NCI-H1436 treated with DMSO at 0.1 percent for 48 hours (cell line): ENCODE measurements at regions not wholly inside any gene's neighbourhood (a gene's known extent, or its start where the extent isn't known, plus 50 kb on each side); places are given as distances from the start of the nearest gene placed in this dataset.

Experiments used
- DNase-seq: peaks from one replicate; lab custom pipeline; 2025; lab: John Stamatoyannopoulos, UW

DNA sequence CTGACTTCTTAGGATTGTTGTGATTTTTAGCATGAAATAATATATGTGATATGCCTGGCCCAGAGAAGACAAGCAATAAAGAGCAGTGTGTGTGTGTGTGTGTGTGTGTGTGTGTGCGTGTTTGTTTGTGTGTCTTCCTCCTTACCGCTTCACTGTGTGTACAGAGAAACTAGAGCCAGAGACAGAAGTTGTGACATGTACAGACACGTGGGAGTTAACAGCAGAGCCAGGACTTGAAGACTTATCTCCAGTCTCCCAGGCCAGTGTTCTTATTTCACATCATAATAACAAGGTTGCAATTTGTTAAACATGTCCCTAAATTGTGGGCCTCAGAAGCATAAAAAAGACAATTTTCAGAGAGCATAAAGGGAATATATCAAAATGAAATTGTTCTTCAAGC lies 192.0 kb upstream of the JUN start:
- no peak for DNase-seq

DNA sequence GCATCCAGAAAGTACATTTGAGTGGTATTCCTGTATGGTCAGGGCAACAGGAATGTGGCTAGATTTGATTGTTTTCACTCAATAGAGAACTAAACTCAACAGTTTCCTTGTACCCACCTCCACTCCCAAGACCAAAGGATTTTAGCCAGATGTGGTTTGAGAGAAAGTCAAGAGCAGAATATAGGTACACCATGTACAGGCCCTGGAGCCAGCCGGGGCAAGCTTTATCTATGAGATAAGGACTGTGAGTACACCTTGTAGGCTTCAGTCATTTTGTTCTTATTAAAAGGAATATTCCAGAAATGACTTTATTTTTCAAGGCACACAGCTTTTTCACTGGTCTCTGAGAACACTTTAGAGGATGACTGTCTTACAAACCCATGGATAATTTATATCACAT lies 192.4 kb upstream of the JUN start:
- DNase-seq = no peak

DNA sequence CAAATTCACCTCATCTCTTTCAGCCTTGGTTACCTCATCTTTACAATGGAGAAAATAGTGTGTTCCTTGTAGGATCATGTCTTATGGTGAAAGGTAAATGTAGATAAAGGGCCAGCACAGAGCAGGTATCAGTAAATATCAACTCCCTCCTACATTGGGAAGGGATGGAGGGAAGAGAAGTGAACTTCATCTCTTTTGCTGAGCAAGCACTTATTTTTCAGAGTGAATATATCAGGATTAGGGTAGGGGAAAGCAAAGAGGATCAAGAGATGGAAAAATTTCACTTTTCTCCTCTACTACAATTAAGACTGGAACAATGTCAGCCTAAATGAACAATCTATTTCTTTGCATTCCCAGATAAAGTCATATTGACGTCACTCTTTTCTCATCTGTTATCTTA lies 193.8 kb upstream of the JUN start:
- no peak for DNase-seq

DNA sequence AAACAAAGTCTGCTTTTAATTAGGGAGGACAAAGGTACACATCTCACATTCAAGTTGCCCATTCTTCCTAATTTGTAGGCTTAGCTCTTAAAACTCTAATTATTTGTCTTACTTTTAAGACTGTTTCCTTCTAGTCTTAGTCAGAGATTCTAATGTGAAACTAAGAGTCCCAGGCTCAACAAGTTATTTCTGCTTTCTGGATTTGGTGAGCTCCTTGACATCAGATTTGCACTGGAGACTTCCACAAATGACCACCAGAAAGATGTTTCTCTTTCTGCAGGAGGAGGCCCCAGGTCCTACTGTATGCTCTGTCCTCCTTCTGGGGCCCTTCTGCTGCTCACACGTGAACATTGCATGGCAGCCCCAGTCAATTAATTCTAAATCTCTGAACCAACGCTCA lies 194.2 kb upstream of the JUN start:
- no peak for DNase-seq

DNA sequence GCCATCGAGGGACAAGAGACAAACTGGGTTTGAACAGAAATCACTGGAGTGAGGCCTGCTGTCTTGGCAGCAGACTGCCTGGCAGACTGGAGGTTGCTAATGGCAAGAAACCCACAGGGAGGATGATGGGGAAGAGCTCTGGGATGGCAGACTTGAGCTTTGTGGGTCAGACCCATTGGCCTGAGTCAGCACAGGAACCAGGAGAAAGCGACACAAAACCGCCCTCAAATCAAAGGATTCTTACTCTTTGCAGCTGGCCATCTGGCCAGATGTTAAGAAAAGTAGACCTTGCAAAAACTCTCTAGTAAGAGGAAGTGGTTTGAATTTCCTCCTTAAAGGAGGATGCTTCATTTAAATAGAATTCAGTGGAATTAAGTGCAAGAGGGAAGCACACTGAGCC lies 195.2 kb upstream of the JUN start:
- DNase-seq = no peak

DNA sequence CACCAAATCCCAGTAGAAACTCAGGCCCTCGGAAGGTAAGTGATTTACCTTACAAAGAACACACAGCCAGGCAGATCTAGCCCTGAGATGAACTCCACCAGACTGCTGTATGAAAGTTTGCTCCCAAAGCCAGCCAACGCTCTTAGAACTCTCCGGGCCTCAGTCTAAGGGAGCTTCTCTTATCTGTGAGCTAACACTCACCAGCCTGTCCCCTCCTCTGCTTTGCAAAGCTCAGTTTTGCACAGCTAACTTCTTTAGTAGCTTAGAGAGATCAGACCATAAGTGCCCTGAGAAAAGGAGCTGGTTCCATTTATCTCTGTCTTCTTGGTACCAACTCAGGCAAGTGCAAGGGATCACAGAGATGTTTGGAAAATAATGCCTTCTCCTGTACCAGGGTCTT lies 195.8 kb upstream of the JUN start:
- DNase-seq = no peak

DNA sequence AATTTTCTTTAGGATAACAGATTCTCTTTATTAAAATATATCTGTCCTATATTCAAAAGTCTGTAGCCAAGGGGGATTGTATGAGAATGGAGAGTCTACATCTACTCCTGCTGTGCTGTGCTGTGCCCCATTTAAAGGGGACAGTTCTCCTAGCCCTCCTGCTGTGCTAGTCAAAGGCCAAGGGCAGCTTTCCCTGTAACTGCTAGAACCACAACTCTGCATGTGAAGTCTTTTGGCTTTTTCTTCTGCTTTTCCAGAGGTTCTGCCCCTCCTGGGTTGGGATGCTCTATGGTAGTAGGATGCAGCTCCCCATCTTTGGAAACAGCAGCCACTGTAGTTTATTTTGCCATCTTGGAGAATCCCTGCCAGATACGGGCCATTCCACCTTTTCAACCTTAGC lies 197.5 kb upstream of the JUN start:
- DNase-seq = no peak

DNA sequence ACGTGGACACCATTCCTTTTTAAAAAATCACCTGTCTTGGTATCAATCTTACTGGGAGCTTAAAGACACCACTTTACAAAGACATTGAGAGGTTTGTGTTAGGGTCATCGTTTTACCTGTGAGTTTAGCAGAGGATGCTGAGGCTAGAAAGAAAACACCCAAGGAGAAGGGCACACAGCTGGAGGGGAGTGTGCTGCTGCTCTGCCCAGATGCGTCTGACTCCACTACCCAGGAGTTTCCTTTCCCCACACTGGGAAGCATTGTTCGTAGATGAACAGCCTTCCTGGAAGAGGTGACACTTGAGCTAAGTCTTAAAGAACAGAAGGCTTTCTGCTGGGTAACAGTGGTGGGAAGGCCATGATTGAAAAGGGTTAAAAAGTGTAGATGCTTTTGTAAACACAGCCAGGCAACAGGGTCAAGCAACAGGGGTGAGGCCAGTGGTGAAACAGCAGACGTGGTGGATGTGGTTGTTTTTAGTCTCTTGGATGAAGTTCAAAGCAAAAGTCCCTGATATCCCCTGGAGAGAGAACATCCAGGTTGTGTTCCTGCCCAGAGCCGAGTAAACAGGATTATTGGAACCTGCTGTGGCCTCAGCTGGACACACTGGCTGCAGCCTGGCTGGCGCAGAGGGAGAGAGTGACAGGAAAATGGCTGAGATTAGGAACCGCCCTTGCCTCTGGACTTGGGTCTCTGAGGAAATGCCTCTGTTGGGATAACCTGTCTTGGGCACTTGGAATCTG lies 198.6 kb upstream of the JUN start:
- DNase-seq = no peak

DNA sequence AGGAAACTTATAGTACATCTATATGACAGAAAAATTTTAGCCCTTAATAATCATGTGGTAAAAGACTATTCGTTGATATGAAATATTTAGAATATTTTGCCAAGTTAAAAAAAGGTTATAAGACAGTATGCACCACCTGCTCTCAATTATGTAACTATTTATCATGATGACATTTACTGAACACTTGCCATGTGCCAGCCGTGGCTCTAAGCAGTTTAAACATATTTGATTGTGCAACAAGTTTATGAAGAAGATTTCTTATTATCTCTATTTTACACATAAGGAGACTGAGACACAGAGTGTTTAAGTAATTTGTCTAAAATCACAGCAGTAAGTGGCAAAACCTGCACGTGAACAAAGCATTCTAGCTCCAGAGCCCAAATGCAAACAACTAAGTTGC lies 199.3 kb upstream of the JUN start:
- DNase-seq = no peak

DNA sequence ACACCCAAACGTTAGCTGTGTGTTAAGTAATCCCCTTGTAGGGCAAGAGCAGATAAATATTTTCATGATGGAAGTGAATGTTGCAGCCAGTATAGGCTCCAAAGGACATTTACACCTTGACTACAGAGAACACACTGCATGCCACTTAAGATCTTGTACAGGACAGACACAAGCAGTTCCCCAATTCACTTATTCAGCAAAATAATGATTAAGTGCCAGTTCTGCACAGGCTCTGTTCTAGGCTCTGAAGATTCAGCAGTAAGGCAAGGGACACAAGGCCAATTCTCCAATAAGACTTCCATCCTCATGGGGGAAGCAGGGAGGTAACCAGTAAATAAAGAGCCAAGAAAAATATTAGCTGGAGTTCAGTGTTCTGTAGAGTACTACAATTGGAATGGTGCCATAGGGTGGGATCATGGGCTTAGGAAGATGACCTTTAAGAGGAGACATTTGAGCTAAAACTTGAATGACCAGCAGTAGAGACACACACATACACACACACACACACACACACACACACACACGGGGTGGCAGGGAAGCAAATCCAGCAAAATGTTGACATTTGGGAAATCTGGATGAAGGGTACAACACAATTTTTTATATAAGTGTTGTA lies 199.9 kb upstream of the JUN start:
- no peak for DNase-seq

DNA sequence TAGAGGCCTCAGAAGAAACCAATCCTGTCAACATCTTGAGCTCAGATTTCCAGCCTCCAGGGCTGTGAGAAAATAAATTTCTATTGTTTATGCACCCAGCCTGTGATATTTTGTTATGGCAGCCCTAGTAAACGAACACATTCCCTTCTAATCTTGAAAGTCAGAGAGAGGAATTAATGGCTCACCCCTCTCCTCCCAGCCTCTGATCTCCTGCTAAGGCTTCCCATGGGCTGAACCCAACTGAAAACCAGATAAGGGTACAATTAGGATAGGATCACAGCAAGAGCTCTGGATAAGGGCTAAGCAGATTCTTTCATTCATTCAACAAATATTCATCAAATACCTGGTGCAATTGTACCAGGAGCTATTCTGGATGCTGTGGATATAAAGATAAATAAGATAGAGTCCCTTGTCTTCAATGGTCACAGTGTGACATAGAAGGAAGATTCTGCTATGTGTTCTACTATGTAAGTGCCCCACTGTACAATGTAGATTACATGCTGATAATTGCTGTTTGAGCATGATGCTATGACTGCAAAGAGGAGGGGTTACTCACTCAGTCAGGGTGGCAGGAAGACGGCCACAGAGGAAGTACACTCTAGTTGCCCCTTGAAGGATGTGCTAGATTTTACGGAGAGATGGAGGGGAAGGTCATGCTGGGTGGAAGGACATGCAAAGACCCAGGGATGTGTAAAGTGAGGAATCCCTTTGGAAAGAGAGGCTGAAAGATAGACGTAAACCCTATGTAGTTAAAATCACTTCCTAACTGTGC lies 203.3 kb upstream of the JUN start:
- DNase-seq = no peak

DNA sequence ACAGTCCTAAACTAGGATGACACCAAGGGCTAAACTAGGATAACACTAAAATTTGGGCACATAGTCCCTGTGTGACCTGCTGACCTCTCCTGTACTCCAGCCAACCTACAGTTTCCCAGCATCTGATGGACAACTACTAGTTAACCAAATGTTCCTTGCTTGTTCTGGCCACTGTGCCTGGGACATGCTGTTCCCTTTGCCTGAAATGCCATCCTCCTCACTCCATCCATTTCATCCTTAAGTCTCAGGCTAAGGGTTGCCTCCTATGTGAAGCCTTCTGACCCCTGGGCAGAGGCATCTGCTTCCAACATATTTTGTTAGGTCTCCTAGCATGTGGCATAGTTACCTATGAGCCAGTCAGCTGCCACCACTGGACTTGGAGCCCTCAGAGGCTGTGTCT lies 204.9 kb upstream of the JUN start:
- no peak for DNase-seq

DNA sequence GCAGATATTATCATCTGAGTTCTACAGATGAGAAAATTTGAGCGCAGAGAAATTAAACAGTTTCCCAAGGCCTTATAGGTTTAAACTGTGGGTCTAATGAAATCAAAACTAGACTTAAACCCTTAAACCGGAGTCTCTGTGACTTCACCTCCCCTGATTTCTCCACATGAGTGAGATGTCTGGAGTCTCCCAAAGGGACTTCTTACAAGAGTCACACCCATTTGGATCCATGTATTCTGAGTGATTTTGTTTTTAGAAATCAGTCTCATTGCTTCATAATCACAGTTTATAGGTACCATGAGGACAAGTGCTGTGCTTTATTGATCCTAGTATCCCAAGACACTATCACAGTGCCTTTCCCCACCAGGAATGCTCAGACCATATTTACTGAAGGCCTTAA lies 206.0 kb upstream of the JUN start:
- DNase-seq = no peak

DNA sequence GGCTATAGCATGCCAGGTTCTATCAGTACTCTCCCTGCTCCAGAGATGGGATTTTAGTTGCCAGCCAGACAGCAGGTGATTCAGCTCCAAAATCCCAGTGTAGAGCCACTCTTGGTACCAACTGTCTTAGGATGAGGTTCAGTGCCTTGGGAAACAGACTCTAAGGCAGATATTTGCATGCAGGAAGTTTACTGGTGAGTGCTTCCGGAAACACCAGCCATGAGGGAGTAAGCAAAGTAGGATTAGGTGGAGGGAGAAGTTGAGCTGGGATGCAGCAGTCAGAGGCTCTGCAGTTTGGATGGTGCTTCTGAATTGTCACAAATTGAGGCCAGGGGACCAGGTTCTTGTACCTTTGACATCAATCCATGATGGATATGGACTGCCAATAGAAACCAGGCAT lies 207.5 kb upstream of the JUN start:
- no peak for DNase-seq

DNA sequence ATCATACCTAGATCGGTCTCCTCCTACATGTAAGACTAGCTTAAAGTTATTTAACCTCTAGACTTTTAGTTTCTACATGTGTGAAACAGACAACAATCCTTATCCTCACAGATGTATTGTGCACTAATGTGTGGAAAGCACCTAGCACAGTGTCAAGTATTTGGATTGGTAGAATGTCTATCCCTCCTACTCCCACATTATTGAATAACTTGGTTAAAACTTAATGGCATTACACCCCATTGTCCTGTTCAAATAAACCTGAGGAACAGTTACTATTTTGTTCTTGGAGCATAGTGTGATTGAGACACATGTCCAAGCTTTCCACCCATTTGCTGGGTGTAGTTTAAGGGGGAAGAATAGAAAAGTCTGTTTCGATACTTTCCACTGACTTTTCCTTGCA lies 208.8 kb upstream of the JUN start:
- DNase-seq = no peak

DNA sequence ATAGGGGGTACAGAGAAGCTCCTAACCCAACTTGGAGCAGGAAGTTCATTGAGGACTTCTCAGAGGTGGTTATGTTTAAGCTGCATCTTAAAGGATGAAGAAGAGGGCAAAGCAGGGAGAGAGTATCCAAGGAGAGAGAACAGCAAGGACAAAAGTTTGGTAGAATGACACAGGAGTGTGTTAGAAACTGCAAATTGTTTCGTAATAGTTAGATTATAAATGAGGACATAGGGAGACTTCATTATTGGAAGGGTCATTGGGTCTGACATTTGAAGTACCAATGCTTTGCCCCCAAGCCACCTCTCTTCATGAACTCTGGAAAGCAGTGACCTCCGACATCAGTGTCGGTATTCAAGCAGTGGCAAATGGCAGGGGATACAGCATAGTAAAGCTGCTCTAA lies 209.6 kb upstream of the JUN start:
- no peak for DNase-seq

DNA sequence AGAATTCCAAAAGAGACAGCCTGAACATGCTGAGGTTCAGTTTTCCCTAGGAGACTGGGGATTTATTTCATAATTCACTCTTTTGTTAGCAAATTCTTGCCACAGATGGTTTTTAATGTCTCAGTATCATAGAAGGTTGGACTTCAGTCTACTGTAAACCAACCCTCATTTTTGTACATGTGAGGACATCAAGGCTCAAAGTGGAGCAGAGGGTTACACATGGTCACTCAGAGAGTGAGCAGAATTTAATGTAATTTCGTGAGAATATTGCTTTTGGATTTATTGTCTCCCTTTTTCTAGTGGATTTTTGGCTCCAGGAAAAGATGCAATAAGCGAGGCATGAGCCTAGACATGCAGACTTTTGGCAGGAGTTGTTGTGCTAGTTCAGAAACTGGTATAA lies 210.8 kb upstream of the JUN start:
- no peak for DNase-seq

DNA sequence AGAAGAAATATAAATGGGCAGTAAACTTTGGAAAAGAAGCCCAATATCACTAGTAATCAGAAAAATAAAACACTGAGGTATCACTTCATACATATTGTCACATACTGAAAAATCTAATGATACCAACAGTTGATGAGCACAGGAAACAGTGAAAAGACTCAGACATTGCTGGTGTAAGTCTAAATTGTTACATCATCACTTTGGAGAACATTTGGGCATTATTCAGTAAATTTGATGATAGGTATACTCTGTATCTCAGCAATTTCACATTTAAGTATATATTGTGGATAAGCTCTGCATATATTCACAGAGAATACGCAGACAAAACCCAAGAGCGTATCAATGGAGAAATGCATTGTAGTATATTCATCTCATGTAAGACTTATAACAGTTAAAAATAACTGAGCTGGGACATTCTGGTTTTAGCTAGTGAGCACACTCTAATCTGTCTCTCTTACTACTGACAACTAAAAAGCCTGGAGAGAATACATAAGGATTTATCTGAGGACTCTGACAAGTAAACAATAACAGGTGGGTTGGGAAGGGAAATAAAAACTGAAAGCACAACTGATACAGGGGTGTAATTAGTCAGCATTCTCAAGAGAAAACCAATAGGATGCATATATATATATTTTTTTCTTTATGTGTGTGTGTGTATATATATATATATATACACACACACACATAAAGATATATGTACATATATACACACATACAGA lies 212.7 kb upstream of the JUN start:
- DNase-seq = no peak

DNA sequence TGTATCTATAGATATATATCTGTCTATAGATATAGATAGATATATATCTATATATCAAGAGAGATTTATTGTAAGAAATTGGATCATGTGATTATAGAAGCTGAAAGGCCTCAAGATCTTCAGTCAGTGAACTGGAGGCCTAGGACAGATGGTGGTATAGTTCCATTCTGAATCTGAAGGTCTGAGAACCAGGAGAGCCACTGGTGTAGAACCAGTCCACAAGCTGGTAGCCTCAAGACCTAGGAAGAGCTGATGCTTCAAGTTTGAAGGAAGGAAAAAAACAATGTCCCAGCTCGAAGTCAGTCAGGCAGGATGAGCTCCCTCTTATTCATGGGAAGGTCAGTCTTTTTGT lies 213.2 kb upstream of the JUN start:
- DNase-seq = no peak

DNA sequence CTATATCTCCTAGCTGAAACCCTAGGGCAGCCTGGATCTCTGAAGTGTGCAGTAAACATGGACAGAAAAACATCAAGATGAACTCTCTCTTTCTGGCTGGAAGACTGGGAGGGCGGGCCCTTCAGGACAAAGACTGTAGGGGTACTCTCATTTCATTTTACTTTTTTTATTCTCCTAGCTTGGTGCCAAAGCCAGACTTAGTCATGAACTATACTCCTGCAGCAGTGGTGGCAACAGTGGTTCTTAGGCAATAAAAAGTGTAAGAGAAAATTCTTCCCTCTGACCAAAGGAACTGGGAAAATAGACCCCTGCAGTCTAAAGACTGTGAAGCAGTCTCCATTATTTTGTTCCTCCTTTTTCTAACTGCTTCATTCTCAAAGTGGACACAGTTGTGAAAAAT lies 213.8 kb upstream of the JUN start:
- no peak for DNase-seq

DNA sequence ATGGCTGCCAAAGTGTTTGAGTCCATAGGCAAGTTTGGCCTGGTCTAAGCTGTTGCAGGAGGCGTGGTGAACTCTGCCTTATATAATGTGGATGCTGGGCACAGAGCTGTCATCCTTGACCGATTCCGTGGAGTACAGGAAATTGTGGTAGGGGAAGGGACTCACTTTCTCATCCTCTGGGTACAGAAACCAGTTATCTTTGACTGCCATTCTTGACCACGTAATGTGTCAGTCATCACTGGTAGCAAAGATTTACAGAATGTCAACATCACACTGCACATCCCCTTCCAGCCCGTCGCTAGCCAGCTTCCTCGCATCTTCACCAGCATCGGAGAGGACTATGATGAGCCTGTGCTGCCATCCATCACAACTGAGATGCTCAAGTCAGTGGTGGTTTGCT lies 215.8 kb upstream of the JUN start:
- no peak for DNase-seq

DNA sequence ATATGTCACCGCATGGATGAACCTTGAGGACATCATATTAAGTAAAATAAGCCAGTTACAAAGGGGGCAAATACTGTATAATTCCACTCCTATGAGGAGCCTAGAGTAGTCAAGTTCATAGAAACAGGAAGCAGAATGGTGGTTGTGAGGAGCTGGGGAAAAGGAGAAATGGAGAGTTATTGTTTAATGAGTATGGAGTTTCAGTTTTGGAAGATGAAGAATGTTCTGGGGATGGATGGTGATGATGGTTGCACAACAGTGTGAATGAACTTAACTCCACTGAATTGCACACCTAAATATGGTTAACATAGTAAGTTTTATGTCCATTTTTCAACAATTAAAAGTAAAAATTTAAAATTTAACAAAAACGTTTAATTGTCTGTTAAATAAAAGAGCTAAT lies 220.9 kb upstream of the JUN start:
- no peak for DNase-seq
